HL-60 (cell line): ENCODE measurements at regions not wholly inside any gene's neighbourhood (a gene's known extent, or its start where the extent isn't known, plus 50 kb on each side); places are given as distances from the start of the nearest gene placed in this dataset.

Experiments used
- DNase-seq, 2 experiments: peaks; one replicate each; pipeline ENCODE4 v3.0.0-alpha.2; 2010 to 2020; ENCODE audit warnings: low read depth in 1 of 2, low spot score in 1 of 2
- H3K27ac ChIP-seq: fragments of 250-450 bp; sonication (Bioruptor Pico); replicated peaks from 2 replicates; pipeline ENCODE4 v1.5.1; 2020; ENCODE audit warnings: mild to moderate bottlenecking, moderate library complexity
- H3K27me3 ChIP-seq: fragments of 250-450 bp; sonication (Bioruptor Pico); 2 replicates; pipeline ENCODE4 v1.5.1; 2021; ENCODE audit warnings: mild to moderate bottlenecking, moderate library complexity; ENCODE audit not compliant: insufficient read depth, poor library complexity, severe bottlenecking
- H3K4me3 ChIP-seq: replicated peaks from 2 replicates; pipeline ENCODE4 v1.5.1; 2011; ENCODE audit warnings: mild to moderate bottlenecking, control low read depth, low read length; ENCODE audit not compliant: insufficient read depth
- CTCF ChIP-seq: IDR thresholded peaks from one replicate; pipeline ENCODE4 v1.5.1; 2011; ENCODE audit warnings: low read length, control low read depth, inconsistent platforms; ENCODE audit not compliant: insufficient read depth
- GABPA ChIP-seq: IDR thresholded peaks from 2 replicates; pipeline ENCODE4 v1.6.1; 2012; ENCODE audit warnings: low read depth
- POLR2AphosphoS5 ChIP-seq: IDR thresholded peaks from 2 replicates; pipeline ENCODE4 v1.6.1; 2012; ENCODE audit warnings: low read depth
- REST ChIP-seq: IDR thresholded peaks from 2 replicates; pipeline ENCODE4 v1.6.1; 2012; ENCODE audit warnings: low read depth; ENCODE audit not compliant: insufficient replicate concordance
- SPI1 ChIP-seq: IDR thresholded peaks from 2 replicates; pipeline ENCODE4 v1.6.1; 2012; ENCODE audit warnings: low read depth, mild to moderate bottlenecking, borderline replicate concordance

GRCh38 chr2:236772220-236772837 is 202.7 kb downstream of the ACKR3 start:
- Histone ChIP-seq H3K27me3 (peaks cover 3% of the 10 kb centered on the region), H3K27ac (no peak overlapping the region), H3K4me3 (no peak overlapping the region)
- TF ChIP-seq POLR2AphosphoS5 (no peak), GABPA (no peak), CTCF (no peak), REST (no peak), SPI1 (no peak)
- no peak for DNase-seq

GRCh38 chr2:236773206-236773605 is 203.6 kb downstream of the ACKR3 start:
- H3K4me3 ChIP-seq, result no peak overlapping the region
- TF ChIP-seq POLR2AphosphoS5, result no peak
- TF ChIP-seq GABPA, result no peak
- TF ChIP-seq REST, result no peak
- TF ChIP-seq SPI1, result no peak
- TF ChIP-seq CTCF, result no peak
- H3K27ac ChIP-seq, result no peak overlapping the region
- no peak for DNase-seq
- peaks cover 3% of the 10 kb centered on the region for H3K27me3 ChIP-seq

GRCh38 chr2:236774171-236774570 is 204.5 kb downstream of the ACKR3 start:
- TF ChIP-seq CTCF (no peak), GABPA (no peak), SPI1 (no peak), REST (no peak), POLR2AphosphoS5 (no peak)
- no peak overlapping the region for H3K27ac ChIP-seq
- H3K27me3 ChIP-seq, result peaks cover 3% of the 10 kb centered on the region
- no peak overlapping the region for H3K4me3 ChIP-seq
- DNase-seq, result no peak
